IgD-negative memory B cell (primary cell): ENCODE measurements at regions not wholly inside any gene's neighbourhood (a gene's known extent, or its start where the extent isn't known, plus 50 kb on each side); places are given as distances from the start of the nearest gene placed in this dataset.

ENCODE experiments used
- H3K27ac Mint-ChIP-seq, 3 donors: one replicate each; pipeline ENCODE4 v1.8.0; 2020 to 2022; ENCODE audit warnings: mild to moderate bottlenecking in 3 of 3, mixed read lengths in 3 of 3, moderate library complexity in 1 of 3
- H3K27me3 Mint-ChIP-seq: one replicate; pipeline ENCODE4 v1.8.0; 2021; ENCODE audit warnings: mixed read lengths
- H3K36me3 Mint-ChIP-seq: one replicate; pipeline ENCODE4 v1.8.0; 2020; ENCODE audit warnings: mild to moderate bottlenecking, mixed read lengths
- H3K4me1 Mint-ChIP-seq, 3 donors: one replicate each; pipeline ENCODE4 v1.8.0; 2020 to 2022; ENCODE audit warnings: mixed read lengths in 3 of 3, mild to moderate bottlenecking in 1 of 3
- H3K4me3 Mint-ChIP-seq, 4 donors: one replicate each; pipeline ENCODE4 v1.8.0; 2020 to 2022; ENCODE audit warnings: mild to moderate bottlenecking in 4 of 4, mixed read lengths in 4 of 4, moderate library complexity in 3 of 4
- H3K9me3 Mint-ChIP-seq, 3 donors: one replicate each; pipeline ENCODE4 v1.8.0; 2020 to 2021; ENCODE audit warnings: mixed read lengths in 3 of 3, mild to moderate bottlenecking in 1 of 3

DNA sequence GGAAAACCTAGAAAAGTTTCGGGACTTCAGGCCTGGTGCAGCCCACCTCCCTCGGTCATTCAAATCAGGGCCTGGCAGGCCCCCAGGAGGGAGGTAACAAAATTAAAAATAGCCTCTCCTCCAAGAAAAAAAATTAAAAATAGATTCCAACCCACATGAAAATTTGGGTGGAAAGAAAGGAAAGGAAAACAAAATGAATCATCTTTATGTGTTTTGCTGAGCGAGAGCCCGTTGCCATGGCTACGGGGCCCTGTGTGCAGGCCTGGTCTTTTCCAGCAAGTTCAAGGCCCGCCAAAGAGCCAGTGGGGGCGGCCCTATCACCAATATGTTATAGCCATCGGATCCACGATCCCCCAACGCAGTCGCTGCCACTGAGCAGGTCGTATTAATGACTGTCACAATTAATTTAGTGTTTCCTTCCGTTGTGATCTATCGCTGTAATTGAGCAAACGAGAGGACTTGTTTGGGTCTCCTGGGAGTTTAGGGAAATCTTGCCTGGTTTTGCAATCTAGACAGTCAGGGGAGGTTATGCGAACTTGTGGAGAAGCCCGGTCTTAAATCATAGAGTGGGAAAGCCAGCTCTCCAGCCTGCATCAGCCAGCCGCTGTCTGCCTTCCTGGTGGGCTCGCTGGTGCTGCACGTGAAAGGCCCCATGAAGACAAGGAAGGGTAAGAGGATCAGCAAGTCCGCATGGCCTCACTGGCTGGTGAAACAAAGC lies 452.4 kb downstream of the BCOR start:
- H3K36me3 Mint-ChIP-seq: peaks cover 2% of the 10 kb centered on the region
- peak overlapping the region in 1 of 3 donors; percentile 14 for H3K27ac Mint-ChIP-seq
- peaks cover 0 to 5% (median 0%) of the 10 kb centered on the region in 3 donors for H3K9me3 Mint-ChIP-seq
- no peak overlapping the region for H3K4me3 Mint-ChIP-seq
- H3K27me3 Mint-ChIP-seq: peaks cover 9% of the 10 kb centered on the region
- H3K4me1 Mint-ChIP-seq: no peaks in the 10 kb centered on the region

DNA sequence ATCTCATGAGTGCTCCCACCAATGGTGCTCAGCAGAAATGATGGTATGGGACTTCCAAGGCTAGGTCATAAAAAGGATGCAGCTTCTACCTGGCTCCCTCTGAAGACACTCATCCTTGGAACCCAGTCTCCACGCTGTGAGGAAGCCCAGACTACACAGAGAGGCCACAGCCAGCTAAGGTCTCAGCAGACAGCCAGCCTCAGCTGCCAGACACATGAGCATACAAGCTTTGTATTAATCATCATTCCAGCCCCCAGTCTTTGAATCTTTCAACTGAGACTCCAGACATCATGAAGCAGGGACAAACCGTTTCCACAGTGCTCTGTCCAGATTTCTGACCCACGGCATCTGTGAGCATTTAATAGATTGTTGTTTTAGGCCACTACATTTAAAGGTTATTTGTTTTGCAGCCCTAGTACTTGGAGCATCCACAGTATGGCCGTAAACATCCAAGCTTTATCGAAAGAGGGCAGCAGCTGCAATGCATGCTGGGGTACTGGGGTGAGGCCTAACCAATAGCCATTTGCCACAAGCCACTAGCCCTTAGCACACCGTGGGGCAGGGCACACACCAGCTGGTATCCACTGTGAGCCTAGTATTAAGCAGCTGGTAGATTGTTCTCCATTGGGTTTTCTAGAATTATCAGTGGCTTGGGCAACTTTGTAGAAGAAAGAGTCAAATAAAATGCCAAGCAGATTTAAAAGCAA lies 449.1 kb downstream of the BCOR start:
- Mint-ChIP-seq H3K4me3 (no peak overlapping the region), H3K27me3 (peaks cover 10% of the 10 kb centered on the region), H3K9me3 (peaks cover 0 to 5% (median 0%) of the 10 kb centered on the region in 3 donors), H3K4me1 (peaks cover 0 to 7% (median 3%) of the 10 kb centered on the region in 3 donors), H3K27ac (no peak overlapping the region), H3K36me3 (no peaks in the 10 kb centered on the region)

DNA sequence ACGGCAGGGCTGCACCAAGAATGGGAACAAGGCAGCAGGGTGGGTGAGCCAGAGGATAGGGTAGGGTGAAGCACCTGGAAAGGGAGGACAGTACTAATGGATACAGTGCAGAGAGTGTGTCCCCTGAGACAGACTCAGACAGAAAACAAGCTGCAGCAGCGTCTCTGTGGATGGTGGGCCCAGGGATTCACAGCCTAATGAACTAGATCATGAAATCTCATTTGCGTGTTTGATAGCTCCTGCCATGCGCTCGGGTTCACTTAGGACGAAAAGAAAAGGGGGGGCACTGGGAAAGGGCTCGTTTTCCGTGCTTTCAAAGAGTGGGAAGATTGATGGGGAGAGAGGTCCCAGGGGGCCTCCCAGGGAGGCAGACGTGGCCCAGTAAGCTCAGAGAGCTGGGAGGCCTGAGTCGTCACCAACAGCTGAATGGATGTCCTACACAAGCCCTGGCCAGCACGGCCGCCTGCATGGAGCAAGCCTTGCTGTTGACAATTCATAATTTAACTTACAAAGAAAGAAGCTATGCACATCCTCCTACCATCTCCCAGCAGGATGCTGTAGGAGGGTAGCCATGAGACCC lies 446.9 kb downstream of the BCOR start:
- Mint-ChIP-seq H3K4me3 (no peak overlapping the region), H3K27ac (no peak overlapping the region), H3K4me1 (peaks cover 0 to 7% (median 3%) of the 10 kb centered on the region in 3 donors), H3K9me3 (peaks cover 0 to 3% (median 0%) of the 10 kb centered on the region in 3 donors), H3K36me3 (no peaks in the 10 kb centered on the region), H3K27me3 (peaks cover 21% of the 10 kb centered on the region)

DNA sequence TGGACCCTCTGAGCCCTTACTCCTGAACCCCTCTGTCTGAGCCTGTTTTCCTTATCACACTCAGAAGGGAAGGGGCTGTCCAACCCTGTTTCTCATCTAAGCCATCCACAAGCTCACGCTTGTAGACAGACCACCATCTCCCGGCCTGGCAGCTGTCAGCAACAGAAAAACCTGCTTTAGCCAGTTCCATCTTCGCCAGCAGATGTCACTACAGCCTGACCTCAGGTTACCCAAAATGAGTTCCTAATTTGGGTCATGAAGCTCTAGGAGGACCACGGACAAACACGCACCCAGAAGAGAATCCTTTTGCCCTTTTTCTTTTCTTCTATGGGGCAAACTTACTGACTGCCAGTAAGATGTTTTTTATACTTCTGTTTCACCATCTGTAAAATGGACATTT lies 445.4 kb downstream of the BCOR start:
- Mint-ChIP-seq H3K9me3 (no peaks in the 10 kb centered on the region), H3K4me1 (peaks cover 0 to 7% (median 3%) of the 10 kb centered on the region in 3 donors), H3K36me3 (no peaks in the 10 kb centered on the region), H3K27ac (no peak overlapping the region), H3K4me3 (no peak overlapping the region), H3K27me3 (peaks cover 21% of the 10 kb centered on the region)

DNA sequence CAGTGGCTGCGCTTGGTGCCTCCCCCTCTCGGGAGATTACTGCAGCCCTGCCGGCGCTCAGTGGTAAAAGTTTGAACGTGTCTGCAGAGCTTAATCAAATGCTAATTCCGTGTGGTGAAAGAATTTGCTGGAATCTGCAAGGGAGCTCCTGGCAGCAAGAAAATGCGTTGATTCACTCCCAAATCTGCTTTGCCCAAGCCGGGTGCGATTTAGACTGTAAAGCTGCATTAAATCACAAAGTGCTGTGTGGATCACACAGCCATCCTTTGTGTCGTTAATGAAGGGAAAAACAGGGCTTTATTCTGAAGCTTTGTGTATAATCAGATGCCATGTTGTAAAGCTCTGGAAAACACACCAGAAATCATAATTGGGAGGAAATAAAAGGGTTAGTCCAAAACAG lies 444.1 kb downstream of the BCOR start:
- Mint-ChIP-seq H3K4me1 (peaks cover 0 to 7% (median 3%) of the 10 kb centered on the region in 3 donors), H3K9me3 (no peaks in the 10 kb centered on the region), H3K36me3 (no peaks in the 10 kb centered on the region), H3K4me3 (no peak overlapping the region), H3K27ac (peak overlapping the region in 1 of 3 donors; percentile 13), H3K27me3 (peaks cover 21% of the 10 kb centered on the region)

DNA sequence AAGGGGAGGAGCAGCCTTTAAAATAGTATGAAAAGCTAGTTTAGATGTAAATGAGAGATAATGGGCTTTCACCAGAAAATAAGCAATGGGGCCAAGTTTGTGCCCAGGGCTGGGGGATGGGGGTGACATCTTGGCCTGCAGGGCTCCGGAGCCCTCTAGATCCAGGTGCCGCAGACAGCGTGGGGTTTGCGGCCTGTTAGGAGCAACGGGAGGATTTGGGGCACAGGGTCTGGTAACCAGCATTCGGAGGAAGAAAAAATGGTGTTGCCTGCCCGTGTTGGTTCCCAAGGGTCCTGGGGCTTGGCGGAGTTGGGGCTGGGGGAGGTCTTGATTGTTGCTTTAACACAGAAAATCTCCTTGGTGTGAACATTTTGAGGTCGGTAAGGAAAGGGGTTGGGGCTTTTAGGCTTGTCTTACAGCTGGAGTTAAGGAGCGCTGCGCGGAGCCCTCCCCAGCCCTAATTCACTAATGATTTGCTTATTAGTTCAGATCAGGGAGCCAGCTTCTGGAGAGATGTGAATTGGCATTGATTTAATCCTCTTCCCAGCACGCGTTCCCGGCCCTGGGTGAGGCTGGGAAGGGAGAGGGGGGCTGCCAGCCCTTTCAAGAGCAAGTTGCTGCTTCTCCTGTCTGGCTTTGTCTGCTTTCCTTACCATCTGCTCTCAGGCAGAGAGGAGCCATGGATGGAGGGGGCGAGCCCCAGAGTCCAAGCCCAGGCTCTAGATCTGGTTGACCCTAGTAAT lies 443.4 kb downstream of the BCOR start:
- Mint-ChIP-seq H3K27me3 (peaks cover 21% of the 10 kb centered on the region), H3K36me3 (no peaks in the 10 kb centered on the region), H3K9me3 (no peaks in the 10 kb centered on the region), H3K4me1 (peaks cover 0 to 7% (median 3%) of the 10 kb centered on the region in 3 donors), H3K27ac (no peak overlapping the region), H3K4me3 (no peak overlapping the region)

DNA sequence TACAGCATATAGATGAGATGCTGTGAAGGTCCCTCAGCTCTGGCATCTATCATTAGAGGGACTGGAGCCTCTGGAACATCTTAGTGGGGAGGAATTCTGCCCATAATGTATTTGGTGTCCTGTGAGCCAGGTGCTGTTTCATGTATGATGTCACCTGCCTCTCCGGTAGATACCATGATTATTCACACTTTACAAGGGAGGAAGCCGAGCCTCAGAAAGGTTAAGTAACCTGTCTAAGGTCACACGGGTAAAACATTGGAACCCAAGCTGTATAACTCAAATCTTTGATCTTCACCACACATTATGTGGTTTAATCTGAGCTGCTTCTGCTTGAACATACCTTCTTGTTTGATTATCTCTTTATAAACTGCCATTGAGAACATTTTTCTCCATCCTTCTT lies 442.8 kb downstream of the BCOR start:
- peaks cover 0 to 7% (median 3%) of the 10 kb centered on the region in 3 donors for H3K4me1 Mint-ChIP-seq
- H3K36me3 Mint-ChIP-seq: no peaks in the 10 kb centered on the region
- no peak overlapping the region for H3K4me3 Mint-ChIP-seq
- H3K27ac Mint-ChIP-seq: no peak overlapping the region
- H3K27me3 Mint-ChIP-seq: peaks cover 21% of the 10 kb centered on the region
- no peaks in the 10 kb centered on the region for H3K9me3 Mint-ChIP-seq

DNA sequence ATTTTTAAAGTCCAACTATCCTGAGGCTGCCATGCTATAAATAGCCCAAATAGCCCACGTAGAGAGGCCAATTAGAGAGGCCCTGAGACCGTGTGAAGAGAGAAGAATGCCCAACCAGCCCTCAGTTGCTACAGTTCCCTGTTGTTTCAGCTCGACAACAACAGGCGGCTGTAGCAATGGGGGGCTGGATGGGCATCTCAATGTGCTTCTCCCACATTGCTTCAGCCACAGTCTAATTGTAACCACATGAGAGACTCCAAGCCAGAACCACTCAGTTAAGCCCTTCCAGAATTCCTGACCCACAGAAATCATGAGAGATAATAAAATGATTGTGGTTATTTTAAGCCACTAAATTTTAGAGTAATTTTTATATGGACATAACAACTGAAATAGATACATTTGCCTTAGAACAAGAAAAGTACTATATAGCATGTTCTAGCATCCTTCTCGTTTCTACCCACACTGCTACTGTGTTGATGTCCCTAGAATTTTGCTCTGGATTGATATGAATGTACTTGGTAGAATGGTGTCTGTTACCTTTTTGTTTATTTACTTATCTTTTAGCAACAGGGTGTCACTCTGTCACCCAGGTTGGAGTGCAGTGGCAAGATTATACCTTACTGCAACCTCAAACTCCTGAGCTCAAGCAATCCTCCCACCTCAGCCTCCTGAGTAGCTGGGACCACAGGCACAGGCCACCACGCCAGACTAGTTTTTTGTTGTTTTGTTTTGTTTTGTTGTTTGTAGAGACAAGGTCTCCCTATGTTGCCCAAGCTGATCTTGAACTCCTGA lies 436.4 kb downstream of the BCOR start:
- no peak overlapping the region for H3K27ac Mint-ChIP-seq
- no peak overlapping the region for H3K4me3 Mint-ChIP-seq
- peaks cover 9% of the 10 kb centered on the region for H3K27me3 Mint-ChIP-seq
- no peaks in the 10 kb centered on the region for H3K9me3 Mint-ChIP-seq
- no peaks in the 10 kb centered on the region for H3K4me1 Mint-ChIP-seq
- H3K36me3 Mint-ChIP-seq: no peaks in the 10 kb centered on the region

DNA sequence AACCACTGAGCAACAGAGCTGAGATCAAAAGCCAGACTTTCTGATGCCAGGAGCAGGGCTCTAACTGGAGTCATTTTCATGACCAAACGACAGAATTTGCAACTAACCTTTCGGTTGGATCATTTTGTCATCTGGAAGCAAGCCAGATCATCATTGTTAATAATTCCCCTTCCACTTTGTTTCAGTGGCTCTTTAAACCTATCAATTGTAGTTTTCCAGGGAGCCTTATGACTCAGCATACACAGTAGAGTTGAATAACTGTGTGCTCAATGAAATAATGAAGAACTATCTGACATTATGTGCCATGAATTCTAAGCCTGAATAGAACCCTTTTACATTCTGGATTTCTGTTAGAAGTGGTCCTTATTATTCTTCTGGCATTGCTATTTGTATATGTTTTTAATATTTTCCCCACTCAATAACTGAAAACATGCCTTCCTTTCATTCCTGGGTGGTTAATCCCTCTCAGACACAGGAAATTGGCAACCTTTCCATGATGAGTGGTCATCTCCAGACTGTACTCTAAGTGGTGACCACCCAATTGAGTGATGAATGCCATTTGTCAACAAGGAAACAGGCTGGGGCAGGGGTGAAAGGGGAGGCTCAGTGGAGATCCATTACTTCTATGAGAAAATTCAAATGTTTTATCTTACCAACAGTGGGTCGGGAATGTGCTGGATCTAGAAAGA lies 431.8 kb downstream of the BCOR start:
- Mint-ChIP-seq H3K4me3 (no peak overlapping the region), H3K27me3 (peaks cover 18% of the 10 kb centered on the region), H3K9me3 (no peaks in the 10 kb centered on the region), H3K36me3 (no peaks in the 10 kb centered on the region), H3K27ac (no peak overlapping the region), H3K4me1 (no peaks in the 10 kb centered on the region)

DNA sequence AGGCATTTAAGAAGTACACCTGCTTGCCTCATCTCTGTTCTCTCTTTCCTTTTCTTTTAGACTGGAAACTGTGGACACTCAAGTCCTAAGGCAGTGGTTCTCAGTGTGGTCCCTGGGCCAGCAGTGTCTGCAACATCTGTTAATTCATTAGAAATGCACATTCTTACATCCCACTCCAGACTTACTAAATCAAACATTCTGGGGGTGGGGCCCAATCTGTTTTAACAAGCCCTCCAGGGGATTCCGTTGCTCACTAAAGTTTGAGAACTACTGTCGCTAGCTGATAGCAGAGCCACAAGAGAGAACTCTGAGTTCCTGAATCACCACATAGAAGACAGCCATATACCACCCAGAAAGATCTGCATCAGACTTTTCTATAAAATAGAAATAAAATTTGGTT lies 430.6 kb downstream of the BCOR start:
- peaks cover 21% of the 10 kb centered on the region for H3K27me3 Mint-ChIP-seq

DNA sequence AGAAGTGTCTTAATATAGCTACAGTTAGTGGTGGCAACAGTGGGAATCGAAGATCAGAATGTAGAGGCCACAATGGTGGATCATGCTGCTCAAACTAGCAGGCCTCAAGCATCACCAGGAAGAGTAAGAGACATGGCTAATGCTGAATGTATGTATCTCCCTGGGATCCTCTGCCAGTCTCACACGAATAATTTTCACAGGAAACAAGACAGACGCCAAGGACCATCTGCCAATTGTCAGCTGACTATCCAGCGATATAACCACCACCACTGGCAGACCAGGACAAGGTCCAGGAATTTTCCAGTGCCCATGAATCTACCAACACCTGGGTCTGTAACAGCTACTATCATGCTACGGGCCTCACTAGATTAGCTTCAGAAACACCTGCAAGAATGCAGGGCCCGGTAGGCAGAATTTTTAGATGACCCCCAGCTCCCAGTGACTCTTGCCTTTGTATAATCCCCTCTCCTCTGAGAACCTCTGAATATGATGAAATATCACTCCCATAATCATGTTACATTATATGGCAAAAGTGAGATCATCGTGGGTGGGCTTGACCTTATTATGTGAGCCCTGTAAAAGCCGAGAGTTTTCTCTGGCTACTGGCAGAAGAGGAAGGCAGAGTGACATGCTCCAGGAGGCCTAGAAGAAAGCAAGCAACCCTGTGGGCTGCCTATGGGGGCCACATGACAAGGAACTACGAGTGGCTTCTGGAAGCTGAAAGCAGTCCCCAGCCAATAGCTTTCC lies 429.8 kb downstream of the BCOR start:
- Mint-ChIP-seq H3K9me3 (peaks cover 0 to 2% (median 0%) of the 10 kb centered on the region in 3 donors), H3K4me1 (no peaks in the 10 kb centered on the region), H3K27me3 (peaks cover 26% of the 10 kb centered on the region), H3K27ac (no peak overlapping the region), H3K4me3 (no peak overlapping the region), H3K36me3 (peaks cover 2% of the 10 kb centered on the region)

More for the DNA sequence above, 430.6 kb downstream of the BCOR start:
- Mint-ChIP-seq H3K9me3 (no peaks in the 10 kb centered on the region), H3K36me3 (peaks cover 2% of the 10 kb centered on the region), H3K4me3 (no peak overlapping the region), H3K4me1 (no peaks in the 10 kb centered on the region), H3K27ac (no peak overlapping the region)

DNA sequence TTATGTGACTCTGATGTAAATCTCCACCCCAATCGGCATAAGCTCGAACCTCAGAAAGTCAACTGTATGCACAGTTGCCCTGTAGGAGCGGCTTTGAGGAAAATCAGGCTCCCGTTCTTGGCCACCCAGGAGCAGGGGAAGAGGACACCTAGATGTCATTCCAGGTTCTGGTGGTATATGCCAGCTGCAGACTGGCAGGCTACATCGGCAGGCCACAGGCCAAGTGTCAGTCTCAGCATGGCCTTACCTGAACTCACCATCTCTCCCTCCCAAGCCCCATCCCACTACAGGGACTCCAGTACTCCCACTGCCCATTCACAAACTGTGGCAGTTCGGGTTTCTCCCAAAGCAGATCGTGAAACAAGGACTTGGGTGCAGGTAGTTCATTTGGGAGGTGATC lies 428.1 kb downstream of the BCOR start:
- H3K27ac Mint-ChIP-seq: no peak overlapping the region
- peaks cover 26% of the 10 kb centered on the region for H3K27me3 Mint-ChIP-seq
- no peak overlapping the region for H3K4me3 Mint-ChIP-seq
- H3K9me3 Mint-ChIP-seq: peaks cover 0 to 4% (median 0%) of the 10 kb centered on the region in 3 donors
- H3K4me1 Mint-ChIP-seq: no peaks in the 10 kb centered on the region
- H3K36me3 Mint-ChIP-seq: peaks cover 2% of the 10 kb centered on the region

DNA sequence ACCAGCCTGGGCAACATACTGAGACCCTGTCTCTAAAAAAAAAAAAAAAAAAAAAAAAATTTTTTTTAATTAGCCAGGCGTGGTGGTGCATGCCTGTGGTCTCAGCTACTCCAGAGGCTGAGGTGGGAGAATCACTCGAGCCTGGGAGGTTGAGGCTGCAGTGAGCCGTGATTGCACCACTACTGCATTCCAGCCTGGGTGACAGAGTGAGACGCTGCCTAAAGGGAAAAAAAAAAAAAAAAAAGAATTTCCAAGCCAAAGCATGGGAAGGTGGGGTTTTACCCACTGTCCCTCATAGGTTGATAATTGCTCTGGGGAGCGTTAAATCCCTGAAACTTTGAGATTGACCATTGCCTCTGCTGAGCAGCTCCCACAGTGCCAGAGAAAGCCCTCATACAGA lies 427.5 kb downstream of the BCOR start:
- Mint-ChIP-seq H3K36me3 (peaks cover 2% of the 10 kb centered on the region), H3K27ac (no peak overlapping the region), H3K4me1 (no peaks in the 10 kb centered on the region), H3K4me3 (no peak overlapping the region), H3K9me3 (peaks cover 0 to 4% (median 0%) of the 10 kb centered on the region in 3 donors), H3K27me3 (peaks cover 27% of the 10 kb centered on the region)
